Uterus (tissue), 2 donors: ENCODE measurements at regions not wholly inside any gene's neighbourhood (a gene's known extent, or its start where the extent isn't known, plus 50 kb on each side); places are given as distances from the start of the nearest gene placed in this dataset.

Experiments used
- POLR2A ChIP-seq, 2 donors: fragments of 450-650 bp; IDR thresholded peaks; one replicate each; pipeline ENCODE4 v1.6.1; 2016; ENCODE audit warnings: antibody characterized with exemption in 2 of 2, mild to moderate bottlenecking in 1 of 2, moderate library complexity in 1 of 2
- TF ChIP-seq, protein P1 (sequence below), 4 experiments: fragments of 200-600 bp in 2 of 4; fragments of 450-650 bp in 2 of 4; sonication (generic) in 2 of 4; IDR thresholded peaks; one replicate each; pipeline ENCODE4 v1.5.1; 2016 to 2019; ENCODE audit warnings: antibody characterized with exemption in 4 of 4, mild to moderate bottlenecking in 2 of 4, moderate library complexity in 1 of 4

DNA sequence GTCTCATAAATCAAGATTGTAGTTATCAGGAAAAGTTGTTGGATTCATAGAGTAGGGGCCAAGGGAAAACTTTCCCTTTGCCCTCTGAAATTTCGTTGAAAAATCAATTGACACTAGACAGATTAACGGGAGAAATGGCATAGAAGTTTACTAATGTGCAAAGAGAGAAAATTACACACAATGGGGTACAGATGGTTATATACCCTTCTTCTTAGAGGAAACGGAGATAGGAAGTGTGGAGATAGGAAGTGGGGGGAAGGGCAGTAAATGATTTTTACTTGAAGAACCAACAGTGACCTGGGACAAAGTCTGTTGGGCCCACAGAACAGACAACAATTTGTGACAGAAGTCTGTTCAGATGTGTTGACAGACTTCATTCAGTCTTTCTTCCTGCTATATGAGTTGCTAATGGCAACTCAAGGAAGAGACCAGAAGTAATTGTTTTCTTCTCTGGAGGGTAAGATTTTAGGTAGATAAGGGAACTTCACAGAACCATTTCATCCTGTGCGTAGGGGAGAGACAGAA is 177.9 kb downstream of the C9orf152 start:
- no peak for TF ChIP-seq POLR2A (IDR thresholded peaks at IDR 0.05)
- TF ChIP-seq, protein P1, sequence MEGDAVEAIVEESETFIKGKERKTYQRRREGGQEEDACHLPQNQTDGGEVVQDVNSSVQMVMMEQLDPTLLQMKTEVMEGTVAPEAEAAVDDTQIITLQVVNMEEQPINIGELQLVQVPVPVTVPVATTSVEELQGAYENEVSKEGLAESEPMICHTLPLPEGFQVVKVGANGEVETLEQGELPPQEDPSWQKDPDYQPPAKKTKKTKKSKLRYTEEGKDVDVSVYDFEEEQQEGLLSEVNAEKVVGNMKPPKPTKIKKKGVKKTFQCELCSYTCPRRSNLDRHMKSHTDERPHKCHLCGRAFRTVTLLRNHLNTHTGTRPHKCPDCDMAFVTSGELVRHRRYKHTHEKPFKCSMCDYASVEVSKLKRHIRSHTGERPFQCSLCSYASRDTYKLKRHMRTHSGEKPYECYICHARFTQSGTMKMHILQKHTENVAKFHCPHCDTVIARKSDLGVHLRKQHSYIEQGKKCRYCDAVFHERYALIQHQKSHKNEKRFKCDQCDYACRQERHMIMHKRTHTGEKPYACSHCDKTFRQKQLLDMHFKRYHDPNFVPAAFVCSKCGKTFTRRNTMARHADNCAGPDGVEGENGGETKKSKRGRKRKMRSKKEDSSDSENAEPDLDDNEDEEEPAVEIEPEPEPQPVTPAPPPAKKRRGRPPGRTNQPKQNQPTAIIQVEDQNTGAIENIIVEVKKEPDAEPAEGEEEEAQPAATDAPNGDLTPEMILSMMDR (IDR thresholded peaks at IDR 0.05), result no peak
